ENCODE measurements at regions not wholly inside any gene's neighbourhood (a gene's known extent, or its start where the extent isn't known, plus 50 kb on each side); places are given as distances from the start of the nearest gene placed in this dataset.

- TF ChIP-seq EZH2 (optimal IDR thresholded peaks at IDR 0.05; ENCODE audit: low read depth, low read length) (no peak), EZH2phosphoT487 (IDR thresholded peaks at IDR 0.05; ENCODE audit: low read length) (no peak), CTCF (IDR thresholded peaks at IDR 0.05; ENCODE audit: low read length) (no peak)
These were observed 126.0 kb downstream of the FOXD1 start for GRCh38 chr5:73322437-73323076.

All from MM.1S (cell line).